T-helper 1 cell (primary cell): ENCODE measurements at regions not wholly inside any gene's neighbourhood (a gene's known extent, or its start where the extent isn't known, plus 50 kb on each side); places are given as distances from the start of the nearest gene placed in this dataset.

Source experiments
- DNase-seq, 5 donors: peaks; one replicate each; pipeline ENCODE4 v3.0.0-alpha.2; 2012 to 2020

DNA sequence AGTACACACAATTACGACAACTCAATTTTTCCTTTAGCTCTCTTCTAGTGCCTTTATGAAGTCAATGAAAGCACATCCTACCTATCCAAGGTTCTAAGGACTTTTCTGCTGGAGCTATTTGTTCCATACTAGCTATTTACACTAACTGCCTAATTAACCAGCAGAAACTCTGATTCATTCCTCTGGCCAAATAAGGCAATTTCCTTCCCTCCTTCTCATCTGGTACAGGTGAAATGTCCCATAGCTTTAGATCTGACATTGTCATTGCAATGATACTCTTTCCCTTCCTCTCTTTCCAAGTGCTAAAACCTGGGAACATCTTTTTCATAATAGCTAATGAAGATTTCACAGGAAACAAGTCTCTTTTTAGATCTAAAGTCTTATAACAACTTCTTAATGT lies 521.7 kb downstream of the SOX2 start:
- no peak for DNase-seq

DNA sequence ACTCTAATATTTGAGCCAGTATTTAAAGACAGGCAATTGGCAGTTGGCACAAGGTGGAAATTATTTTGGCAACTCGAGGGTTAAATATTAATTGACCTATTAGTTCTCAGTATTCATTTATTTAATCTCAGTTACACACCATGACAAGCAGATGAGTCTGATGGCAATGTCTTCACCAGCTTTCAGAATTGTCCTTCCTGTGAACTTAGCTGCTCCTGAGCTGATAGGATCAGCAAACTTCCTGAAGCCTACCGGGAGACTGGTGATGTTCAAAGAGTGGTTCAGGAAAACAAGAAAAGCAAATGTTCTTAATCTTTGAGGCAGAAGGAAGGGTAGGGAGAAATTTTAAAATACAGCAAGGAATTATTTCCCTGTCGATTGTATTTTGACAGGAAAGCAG lies 522.2 kb downstream of the SOX2 start:
- DNase-seq: no peak

DNA sequence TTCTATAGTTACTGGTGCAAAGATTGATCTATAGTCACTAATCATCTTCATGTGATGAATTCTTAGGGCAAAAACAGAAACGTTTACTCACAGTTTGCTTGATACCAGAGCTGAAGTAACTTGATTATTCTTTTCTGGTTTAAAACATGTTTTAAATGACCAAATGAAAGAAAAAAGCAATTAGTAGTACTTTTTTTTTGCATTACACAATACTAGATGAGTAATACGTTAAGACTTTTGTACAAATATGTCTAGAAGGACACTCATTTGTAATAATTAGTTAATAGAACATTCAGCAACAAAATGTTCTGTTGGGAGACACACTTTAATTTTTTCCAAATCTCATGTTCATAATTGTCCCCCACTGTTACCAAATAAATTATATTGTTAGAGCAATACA lies 523.2 kb downstream of the SOX2 start:
- no peak for DNase-seq

DNA sequence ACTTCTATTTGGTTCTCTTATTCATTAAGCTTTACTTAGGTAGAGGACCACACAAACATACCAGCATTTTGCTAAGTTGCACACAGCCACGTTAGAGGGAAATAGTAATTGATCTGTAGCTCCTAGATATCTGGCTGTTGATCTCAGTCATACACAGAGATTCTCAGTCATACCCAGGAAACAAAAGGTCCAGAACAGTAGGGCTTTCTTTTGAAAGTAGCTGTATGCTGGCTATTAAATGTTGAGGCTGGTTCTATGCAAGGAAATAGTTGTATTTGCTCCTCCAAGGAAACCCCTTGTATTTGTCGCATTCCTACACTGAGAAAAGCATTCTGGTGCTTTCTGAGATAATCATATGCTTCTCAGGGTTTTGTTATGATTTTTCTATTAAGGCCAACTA lies 523.8 kb downstream of the SOX2 start:
- no peak for DNase-seq

DNA sequence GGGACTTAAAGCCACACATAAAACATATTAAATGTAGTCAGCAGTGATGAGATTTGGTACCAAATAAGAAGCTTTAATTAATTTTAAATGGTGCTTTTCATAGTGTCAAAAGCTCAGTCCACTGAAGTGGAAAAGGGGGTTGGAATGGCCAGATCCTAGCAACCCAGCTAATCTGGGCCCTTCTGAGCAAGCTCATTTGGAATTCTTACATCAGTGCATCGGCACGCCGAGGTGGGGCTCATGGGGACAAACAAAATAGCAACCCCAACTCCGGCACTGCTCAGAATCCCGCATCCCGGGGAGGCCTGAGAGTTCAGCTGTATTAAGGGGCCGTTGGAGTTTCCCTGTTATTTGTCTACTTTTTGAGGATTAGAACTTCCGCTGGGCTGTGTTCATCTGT lies 526.4 kb downstream of the SOX2 start:
- DNase-seq: no peak

DNA sequence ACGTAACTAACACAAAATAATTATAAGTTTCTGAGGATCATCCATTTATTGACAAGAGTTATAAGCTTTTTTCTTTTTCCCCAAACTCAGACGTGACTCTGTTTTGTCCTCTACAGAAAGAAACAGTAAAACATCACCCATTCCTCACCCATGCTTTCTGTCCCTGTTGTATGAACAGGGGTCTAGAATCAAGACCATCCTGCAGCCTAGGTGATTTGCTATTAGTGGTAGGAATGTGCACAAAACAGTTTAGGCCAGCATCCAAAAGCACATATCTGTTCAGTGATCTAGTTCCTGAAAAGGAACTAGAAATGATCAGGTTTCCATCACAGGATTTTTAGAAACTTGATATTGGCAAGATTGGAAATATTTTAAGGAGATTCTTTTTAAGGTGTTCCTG lies 527.6 kb downstream of the SOX2 start:
- no peak for DNase-seq

DNA sequence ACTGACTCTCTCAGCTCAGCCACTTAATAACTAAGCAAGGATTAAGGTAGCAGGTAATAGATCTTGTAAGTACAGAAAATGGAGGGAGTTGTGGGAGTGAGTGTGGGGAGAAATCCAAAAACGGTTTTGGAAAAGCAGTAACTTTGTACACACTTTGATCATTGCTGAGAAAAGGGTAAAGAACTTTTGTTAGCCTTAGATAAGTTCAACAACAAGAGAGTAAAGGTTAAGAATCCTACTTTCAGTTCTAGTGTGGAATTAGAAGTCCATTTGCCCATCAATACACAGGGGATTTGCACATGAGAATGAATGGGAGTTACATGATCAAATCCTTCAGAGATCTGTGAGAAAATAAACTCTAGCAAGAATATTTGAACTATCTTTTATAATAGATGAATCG lies 528.7 kb downstream of the SOX2 start:
- DNase-seq: no peak

DNA sequence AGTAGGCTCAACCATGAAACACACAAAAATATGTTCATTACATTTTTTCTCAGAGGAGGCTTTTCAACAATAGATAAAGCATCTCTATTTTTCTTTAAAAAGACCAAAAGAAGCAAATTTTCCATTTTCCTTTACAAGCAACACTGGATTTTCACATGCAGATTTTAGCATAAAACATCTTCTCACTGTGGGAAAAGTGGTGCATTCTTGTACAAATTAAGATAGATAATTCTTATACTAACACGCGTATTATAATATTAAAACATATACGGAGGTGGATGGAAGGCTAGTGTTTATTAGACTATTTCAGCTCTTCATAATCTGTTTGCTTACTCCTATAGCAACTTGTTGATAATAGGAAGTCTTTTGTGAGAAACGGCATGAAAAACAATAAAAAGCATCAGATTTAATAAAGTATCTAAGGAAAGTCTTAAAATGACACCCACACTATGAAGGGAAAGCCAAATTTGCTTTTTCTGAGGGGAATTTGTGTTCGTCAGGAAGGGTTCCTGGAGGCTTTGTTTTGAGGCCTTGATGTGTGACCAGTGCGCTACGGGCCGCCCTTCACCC lies 529.6 kb downstream of the SOX2 start:
- DNase-seq: no peak

DNA sequence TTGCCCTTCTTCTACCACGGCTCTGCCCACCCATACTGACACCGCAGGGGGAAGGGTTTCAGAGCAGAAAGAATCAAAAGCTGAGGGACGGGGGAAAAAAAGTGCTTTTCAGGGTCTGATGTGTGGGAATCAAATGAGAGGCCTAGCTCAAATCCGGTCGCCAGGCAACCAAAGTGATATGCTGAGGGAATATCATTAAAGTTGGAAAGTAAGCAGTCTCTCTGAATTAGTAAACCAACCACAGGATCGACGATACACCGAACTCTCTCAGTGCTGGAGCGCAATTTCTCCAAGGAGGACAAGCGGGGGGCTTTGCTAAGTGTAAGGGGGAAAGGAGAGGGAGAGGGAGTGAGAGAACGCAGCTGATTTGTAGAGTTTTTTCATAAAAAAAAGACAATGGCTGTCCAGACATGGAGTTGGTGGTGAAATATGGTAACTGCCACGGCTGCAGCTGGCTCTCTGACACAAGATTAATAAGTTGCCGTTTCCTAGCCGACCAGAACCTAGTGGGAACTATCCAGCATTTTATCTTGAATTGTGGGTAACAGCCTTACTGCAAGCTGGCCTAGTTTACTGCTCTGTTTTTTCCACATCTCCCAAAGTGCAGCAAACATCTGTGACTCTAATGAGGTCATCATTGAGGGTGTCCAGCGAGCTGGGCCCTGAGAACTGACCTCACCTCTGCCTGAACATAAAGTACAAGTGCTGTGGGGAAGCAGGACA lies 530.2 kb downstream of the SOX2 start:
- no peak for DNase-seq

DNA sequence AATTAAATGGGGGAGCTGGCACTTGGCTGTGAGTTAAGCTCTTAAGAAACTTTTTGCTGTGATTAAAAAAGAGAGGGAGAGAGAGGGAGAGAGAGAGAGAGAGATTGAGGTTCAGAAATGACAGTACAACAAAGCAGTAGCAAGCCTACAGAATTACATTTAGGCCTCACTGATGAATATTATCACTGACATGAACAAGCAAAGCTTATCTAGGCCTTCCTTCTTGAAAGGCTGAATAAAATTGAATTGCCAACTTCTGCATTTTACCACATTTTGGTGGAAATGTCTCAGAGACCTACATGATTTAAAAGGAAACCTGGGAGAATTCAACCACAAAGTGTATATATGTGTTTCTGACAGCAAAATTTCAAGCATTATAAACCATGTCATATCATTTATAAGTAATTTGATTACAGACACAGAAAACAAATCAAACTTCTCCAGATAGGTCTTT lies 530.8 kb downstream of the SOX2 start:
- no peak for DNase-seq

DNA sequence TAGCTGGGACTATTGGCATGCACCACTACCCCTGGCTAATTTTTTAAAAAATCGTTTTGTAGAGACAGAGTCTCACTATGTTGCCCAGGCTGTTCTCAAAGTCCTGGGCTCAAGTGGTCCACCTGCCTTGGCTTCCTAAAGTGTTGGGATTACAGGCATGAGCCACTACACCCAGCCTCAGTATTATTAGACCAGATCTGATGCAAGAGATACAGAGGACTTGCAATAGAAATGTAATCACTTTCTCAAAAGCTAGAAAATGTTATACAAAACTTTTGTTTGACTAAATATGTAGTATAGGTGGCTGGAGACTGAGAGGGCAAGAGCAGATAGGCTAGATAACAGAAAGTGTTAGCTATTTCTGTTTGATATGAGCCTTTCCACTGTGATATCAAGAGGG lies 531.9 kb downstream of the SOX2 start:
- no peak for DNase-seq

DNA sequence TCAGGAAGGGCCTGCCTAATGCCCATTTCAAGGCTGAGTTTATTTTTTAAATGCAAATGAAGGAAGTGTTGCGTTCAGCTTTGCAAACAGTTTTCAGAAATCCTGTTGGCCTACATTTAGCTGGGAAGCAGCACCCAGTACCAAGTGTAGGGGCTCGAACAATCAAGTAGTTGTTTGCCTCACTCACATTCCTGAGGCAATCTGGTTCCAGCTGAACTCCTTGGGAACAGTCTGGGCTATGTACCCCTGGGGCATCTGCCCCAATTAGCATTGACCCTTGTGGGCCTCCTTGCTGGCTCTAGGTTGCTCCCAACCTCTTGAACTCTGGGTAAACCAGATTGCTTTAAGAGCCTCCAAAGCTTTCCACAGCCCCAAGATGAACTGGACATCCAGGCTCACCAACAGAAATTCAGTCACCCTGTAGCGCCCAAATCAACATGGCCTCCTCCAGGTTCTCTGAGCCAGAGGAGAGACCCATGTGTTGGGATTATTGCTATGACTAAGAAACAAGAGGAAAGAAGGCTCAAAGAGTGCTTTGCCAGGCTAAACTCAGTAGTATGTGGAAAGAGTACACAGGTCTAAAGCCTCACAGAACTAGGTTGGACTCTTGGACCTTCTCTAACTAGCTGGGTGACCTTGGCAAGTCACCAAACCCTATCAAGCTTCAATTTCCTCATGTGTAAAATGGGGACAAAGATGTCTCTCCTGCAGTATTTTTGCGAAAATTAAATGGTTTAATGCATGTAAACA lies 532.7 kb downstream of the SOX2 start:
- no peak for DNase-seq

DNA sequence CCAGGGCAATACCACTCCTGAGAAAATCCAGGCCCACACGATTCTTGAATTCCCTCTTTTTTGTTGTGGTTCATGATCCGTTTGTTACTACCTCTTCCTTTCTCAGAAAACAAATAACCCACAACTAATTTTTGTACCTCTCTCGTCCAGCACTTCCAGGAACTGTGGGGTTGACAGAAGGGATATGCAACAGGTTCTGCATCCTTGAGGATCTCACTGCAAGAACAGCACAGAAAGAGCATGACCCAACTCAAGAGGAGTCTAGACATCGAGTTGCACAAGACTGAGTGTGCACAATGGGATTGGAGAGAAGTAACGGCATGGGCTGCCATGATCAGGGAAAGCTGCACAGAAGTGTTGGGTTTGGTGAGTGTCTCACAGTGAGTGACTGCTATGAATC lies 533.3 kb downstream of the SOX2 start:
- no peak for DNase-seq

DNA sequence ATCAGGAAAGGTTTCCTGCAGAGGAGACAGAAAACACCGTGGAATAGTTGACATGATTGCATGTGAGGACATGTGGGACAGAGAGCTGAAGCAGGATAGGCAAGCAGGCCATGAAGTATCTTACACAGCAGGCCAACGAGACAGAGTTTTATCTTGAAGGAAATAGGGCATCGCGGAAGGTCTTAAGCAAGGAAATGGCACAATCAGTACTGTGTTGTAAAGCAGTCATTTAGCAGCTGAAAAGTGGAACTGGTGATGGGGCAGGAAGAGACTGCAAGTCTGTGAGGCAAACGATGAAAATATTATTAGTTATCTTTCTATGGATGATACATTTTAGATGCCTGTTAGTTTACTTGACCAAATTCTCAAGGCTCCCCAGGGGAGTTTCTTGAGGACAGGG lies 535.1 kb downstream of the SOX2 start:
- DNase-seq: no peak

DNA sequence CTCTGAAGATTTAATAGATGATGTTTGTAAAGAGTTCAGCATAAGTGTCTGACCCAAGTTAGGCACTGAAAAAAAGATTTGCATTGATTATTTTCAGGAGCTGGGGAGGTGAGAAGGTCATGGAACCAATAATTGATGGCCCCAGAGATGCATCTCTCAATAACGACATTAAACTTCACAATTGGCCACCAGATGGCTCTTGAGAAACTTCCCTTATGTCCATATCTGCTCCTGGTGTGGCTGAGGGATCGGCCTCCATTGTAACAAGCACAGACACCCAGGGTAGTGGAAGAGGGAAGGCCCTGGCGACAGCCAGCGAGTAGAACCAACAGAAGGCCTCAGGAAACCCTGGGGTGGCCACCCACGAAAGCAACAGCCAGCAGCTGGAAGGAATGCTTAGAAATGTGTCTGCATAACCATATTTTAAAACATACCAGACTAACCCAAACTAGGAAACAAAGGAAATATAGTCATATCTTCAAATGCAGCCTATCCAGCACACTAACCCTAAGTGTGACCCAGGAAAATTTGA lies 536.7 kb downstream of the SOX2 start:
- DNase-seq: no peak

DNA sequence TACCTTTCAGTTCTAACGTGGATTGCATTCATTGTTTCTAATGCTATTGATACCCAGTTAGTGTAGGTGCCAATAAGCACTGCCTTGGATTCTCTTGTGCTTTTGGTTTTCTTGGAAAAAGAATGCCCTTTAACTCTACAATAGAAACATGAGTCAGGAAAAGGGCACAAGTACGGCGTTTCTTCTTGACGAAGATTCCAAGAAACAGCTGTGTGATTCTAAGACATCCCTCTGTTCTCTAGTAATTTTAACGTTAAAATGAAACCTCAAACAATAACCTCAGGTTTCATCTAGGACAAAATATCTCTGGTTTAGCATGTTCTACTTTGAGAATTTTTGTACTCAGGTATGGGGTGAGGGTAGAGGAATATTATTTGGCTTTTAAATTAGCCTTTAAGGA lies 540.5 kb upstream of the ATP11B start:
- peak in 1 of 5 donors; percentile 5 for DNase-seq

DNA sequence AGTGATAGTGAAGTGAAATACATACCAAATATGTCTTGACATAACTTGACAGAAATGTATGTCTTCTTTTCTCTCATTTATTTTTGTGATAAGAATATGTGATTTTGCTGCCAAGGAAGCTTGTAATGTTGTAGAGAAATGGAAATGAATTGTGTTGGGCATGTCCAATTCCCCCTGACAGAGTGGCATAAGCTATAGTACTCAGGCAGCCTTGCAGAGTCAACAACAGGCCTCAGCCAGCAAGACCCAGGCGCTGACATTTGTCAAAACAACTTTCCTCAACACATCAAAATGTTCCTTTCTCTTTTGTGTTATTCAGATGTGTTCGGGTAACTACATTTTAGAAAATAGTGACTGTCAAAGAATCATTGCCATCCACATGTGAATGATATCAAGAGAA lies 538.1 kb upstream of the ATP11B start:
- DNase-seq: no peak

DNA sequence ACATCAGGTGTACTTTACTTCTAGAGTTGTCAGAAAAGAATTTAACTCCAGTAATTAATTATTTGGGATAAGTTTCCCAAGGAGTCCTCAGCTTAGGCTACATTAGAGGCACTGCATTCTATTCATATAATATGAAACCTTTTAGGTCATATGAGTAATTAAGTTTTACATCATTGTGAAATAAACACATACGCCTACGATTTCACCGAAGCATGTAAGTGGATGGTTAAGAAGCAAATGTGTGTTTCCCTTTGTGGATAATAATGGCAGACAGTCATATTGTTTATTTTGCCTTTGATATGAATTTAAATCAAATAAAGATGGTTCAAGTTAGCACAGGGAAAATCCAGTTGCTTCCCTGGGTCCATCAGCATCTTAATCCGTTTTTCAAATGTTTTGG lies 535.9 kb upstream of the ATP11B start:
- DNase-seq: no peak

DNA sequence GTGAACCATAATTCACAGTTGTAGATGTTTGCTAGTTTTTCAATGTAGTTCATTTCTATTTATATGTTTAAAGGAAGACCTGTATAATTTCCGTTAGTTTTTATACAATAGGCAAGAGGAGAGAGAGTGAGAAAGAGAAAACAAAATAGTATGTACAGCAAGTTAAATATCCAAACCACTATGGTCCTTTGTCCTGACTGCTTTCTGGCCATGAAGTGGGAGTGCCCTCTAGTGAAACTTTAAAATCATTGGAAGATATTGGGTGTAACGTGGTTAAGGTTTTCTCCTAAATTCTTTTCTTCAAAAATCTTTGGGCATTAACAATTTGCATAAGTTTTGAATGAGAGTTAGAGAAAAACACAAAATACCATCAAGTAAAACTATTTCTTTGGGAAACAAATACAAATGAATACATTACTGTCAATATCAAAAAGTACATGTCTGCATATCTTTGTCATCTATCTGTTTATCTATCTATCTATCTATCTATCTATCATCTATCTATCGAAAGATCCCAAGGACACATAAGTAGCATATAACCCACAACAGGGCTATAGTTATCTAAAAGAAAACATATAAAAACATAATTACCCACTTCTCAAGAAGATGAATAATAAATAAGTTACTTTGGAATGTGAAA lies 534.6 kb upstream of the ATP11B start:
- DNase-seq: no peak

DNA sequence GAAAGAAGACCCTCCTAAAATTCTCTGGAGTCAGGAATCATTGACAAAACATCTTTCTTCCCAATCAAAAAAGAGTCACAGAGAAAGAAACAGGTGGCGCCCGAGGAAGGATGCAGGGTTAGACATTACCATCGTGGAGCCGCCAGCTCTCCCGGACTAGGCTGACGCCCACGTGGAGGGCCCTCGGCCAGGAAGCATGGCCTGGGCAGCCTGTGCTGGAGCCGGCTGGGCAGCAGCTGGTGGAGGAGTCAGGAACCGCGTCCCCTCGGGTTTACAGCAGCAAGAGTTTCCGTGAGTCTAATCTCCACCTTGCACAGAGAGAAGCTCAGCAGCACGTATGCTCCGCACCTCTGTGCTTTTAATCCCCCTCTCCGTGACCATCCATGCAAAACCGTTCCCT lies 533.7 kb upstream of the ATP11B start:
- DNase-seq: no peak

DNA sequence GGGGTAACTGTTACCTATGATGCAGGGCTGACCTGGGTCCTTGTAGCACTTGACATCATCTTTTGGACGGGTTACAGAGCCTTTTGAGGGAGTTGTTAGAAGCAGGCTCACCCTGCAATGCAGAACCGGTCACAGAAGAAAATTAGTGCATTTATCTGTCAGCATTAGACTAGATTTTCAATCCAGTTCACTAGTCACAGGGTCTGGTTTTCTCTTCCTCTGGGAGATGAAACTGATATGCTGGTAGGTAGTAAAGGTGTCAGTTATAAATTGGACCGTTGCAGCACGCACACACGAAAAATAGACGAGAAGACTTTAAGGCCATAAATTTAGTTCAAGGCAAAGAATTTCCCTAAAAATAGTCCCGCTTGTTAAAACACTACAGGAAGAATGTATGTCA lies 532.3 kb upstream of the ATP11B start:
- DNase-seq: no peak

DNA sequence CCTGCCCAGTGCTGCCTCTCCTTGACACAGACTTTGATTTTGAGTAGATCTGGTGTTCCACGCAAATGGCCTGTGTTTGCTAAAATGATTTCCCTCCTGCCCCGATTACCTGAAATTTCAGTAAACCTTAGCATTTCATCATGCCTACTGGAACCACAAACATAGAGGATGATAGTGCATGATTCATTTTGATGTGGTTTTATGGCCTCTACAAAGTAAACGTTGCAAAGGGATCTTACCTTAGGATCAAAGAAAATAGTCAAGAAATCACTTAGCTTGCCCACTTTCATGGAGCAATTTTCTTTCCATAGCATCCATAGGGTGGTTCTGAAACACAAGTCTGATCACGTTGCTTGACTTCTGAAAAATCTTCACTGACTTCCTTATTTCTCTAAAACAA lies 524.6 kb upstream of the ATP11B start:
- no peak for DNase-seq

DNA sequence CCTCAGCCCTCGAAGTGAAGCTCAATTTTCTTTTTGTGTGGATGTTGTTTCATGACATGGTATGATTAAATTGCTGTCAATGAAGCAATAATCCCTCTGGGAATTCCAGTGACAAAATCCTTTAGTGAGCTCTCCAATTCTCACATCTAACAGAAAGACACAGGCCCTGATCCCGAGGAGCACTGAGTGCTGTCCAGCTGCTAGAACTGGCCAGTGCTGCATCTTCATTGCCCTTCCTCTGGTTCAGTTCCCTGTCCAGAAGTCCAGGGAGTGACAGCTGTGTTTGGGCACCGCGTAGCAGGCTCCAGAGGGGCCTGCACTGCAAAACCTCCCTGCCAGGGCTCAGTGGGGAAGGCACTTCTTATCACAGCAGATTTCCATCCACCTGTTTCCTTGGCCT lies 516.8 kb upstream of the ATP11B start:
- DNase-seq: no peak

DNA sequence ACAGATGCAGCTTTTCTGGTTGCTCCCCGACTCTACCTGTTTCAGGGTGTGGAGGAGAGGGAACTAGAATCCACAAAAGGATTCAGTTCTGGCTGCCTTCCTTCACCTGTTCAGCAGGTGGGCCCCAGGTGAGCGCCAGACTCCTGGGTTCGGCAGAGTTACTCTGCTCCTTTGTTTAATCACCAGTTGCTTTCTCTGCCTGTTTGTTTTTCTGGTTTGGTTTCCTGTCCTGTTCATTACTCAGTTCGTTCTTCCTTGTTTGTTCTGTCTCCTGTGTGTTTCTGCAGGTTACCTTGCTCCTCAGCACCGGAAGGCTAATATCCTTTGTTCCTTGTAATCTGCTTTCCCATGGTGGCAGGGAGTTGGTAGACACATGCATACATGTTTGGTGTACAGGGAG lies 508.5 kb upstream of the ATP11B start:
- DNase-seq: no peak
